ENCODE measurements at regions not wholly inside any gene's neighbourhood (a gene's known extent, or its start where the extent isn't known, plus 50 kb on each side); places are given as distances from the start of the nearest gene placed in this dataset.

GRCh38 chr7:118793582-118793981, 569.1 kb downstream of the ANKRD7 start:
- TF ChIP-seq CEBPB (IDR thresholded peaks at IDR 0.05; ENCODE audit: borderline replicate concordance in 1 of 2, low read depth in 2 of 2, low read length in 2 of 2) = no peak
- TF ChIP-seq CTCF (IDR thresholded peaks at IDR 0.05 in 2 of 3, conservative IDR thresholded peaks at IDR 0.05 in 1 of 3; ENCODE audit: control insufficient read depth in 2 of 3, extremely low read depth in 1 of 3, insufficient read depth in 1 of 3, low read depth in 3 of 3, low read length in 3 of 3) = no peak
- TF ChIP-seq TAF1 (IDR thresholded peaks at IDR 0.05; ENCODE audit: borderline replicate concordance, low read depth, low read length) = no peak
- TF ChIP-seq RAD51 (IDR thresholded peaks at IDR 0.05) = no peak
- no peak for TF ChIP-seq MXI1 (IDR thresholded peaks at IDR 0.05; ENCODE audit: low read depth, low read length)
- TF ChIP-seq SUZ12 (IDR thresholded peaks at IDR 0.05; ENCODE audit: unreplicated experiment) = no peak
- no peak for TF ChIP-seq ZBTB33 (IDR thresholded peaks at IDR 0.05)
- TF ChIP-seq MYC (IDR thresholded peaks at IDR 0.05; ENCODE audit: insufficient read depth, insufficient read length, insufficient replicate concordance, low read length, severe bottlenecking) = no peak
- no peak for TF ChIP-seq ATF2 (IDR thresholded peaks at IDR 0.05; ENCODE audit: low read length)
- no peak for TF ChIP-seq PAX8 (IDR thresholded peaks at IDR 0.05)
- no peak for TF ChIP-seq NR2F1 (conservative IDR thresholded peaks at IDR 0.05)
- no peak for TF ChIP-seq BACH1 (IDR thresholded peaks at IDR 0.05; ENCODE audit: borderline replicate concordance)
